Fibroblast of villous mesenchyme (primary cell): ENCODE measurements at regions not wholly inside any gene's neighbourhood (a gene's known extent, or its start where the extent isn't known, plus 50 kb on each side); places are given as distances from the start of the nearest gene placed in this dataset.
"Not testable (repeated sequence)": the region's sequence is repeated elsewhere in the genome, so short reads cannot be mapped to it uniquely, and the experiment has no call there.

Source experiments
- DNase-seq: peaks from one replicate; pipeline ENCODE4 v3.0.0-alpha.2; 2010; ENCODE audit warnings: low read depth
- H3K4me3 ChIP-seq: 2 replicates; pipeline ENCODE4 v1.5.1; 2011; ENCODE audit warnings: low read depth, mild to moderate bottlenecking, low read length
- CTCF ChIP-seq: IDR thresholded peaks from 2 replicates; pipeline ENCODE4 v1.5.1; 2012; ENCODE audit warnings: low read depth, mild to moderate bottlenecking, low read length; ENCODE audit not compliant: insufficient read depth

DNA sequence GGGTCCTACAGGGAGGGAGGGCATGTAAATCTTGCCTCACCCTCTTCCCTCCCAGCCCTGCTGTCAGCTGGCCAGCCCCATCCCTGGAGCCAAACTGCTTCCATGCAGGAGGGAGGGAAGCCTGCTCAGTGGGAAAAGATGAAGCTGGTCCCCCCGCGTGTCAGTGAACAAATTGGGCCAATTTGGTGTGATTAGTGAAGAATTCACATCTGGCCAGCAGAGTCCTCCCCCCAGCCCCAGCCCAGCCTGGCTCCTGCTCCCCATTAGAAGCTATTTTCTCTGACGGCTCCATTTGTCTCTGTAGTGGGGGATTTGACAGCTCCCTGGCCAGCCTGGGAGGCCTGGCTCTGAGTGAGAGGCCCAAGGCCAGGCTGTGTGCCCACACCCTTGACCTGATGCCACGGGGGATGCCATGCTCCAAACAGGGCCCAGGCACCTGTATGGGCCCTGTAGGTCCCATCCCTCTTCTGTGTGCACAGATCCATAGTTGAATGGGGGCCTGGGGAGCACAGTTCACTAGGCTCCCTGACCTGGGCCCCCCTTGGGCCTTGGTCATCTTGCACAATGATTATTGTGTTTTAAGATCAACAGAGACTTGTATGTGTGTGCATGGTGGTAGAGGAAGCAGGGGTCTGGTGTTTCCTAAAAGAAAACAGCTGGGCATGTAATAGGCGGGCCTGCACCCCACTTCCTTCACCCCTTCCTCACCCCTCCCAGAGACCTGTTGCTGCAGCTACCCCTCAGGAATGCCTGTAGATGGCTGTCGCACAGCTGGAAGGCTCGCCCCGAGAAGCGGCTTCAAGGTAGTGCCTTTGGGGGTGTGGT is 50.7 kb upstream of the TAC4 start:
- no peak for DNase-seq
- no peak overlapping the region for H3K4me3 ChIP-seq
- no peak for TF ChIP-seq CTCF

- peak; percentile 18 for DNase-seq
- peak; percentile 25 for TF ChIP-seq CTCF
- no peak overlapping the region for H3K4me3 ChIP-seq
Observed at GRCh38 chr17:49899191-49899485, 51.3 kb upstream of the TAC4 start.

DNA sequence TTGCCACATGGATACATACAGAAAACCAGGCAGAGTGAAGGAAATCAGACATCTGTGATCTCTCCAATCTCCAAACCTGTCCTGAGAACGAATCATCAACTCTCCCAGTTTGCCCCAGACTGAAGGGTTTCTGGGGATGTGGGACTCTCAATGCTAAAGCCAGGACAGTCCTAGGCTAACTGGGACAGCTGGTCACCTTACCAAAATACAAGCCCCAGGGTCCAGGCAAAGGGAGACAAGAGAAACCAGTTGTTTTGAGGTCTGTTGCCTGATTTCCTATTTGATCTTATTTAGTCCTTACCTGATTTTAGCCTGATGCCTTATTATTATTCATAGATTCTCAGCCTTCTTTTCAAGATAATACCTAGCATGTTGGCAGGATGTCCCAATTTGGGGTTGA is 51.7 kb upstream of the TAC4 start:
- no peak for DNase-seq
- TF ChIP-seq CTCF = no peak
- H3K4me3 ChIP-seq = no peak overlapping the region

- not testable (repeated sequence) for H3K4me3 ChIP-seq, DNase-seq
Observed at GRCh38 chr17:49900801-49901200, 52.9 kb upstream of the TAC4 start.

GRCh38 chr17:49901460-49902331 is 53.8 kb upstream of the TAC4 start:
- TF ChIP-seq CTCF = no peak
- DNase-seq = no peak
- no peak overlapping the region for H3K4me3 ChIP-seq

- TF ChIP-seq CTCF = no peak
- H3K4me3 ChIP-seq = no peak overlapping the region
- DNase-seq = no peak
Observed at GRCh38 chr17:49903523-49903922, 55.7 kb upstream of the TAC4 start.

- no peak for DNase-seq
- H3K4me3 ChIP-seq = no peak overlapping the region
- TF ChIP-seq CTCF = no peak
Observed at GRCh38 chr17:49904893-49905292, 57.0 kb upstream of the TAC4 start.
